GM12878 (cell line): ENCODE measurements at regions not wholly inside any gene's neighbourhood (a gene's known extent, or its start where the extent isn't known, plus 50 kb on each side); places are given as distances from the start of the nearest gene placed in this dataset.

Source experiments
- ATAC-seq: fragments of 200-7000 bp; cut with Tn5 transposase; 3 replicates; pipeline ENCODE4 v1.9.1; 2020; ENCODE audit warnings: mild to moderate bottlenecking, moderate library complexity
- BruUV-seq: library from RNA; stranded (reverse); fragments of 400-500 nt; replicated peaks from 2 replicates; lab custom pipeline; 2021; lab: Mats Ljungman, UMichigan
- CTCF ChIA-PET: fragments of 300-600 bp; sonication (Branson Sonifier 250); formaldehyde crosslinking; extraction: SDS; loops from one replicate; lab custom pipeline; 2021; ENCODE audit warnings: inconsistent platforms; lab: Yijun Ruan, JAX
- POLR2A ChIA-PET: fragments of 350-600 bp; formaldehyde crosslinking; extraction: SDS; loops from one replicate; lab custom pipeline; 2021; ENCODE audit warnings: inconsistent platforms; lab: Charles Lee
- RAD21 ChIA-PET: fragments of 300-600 bp; sonication (Branson Sonifier 250); formaldehyde crosslinking; loops from one replicate; lab custom pipeline; 2023; ENCODE audit warnings: antibody characterized with exemption; ENCODE audit not compliant: unreplicated experiment; lab: Charles Lee
- SMC1A ChIA-PET: fragments of 300-600 bp; sonication (Branson Sonifier 250); formaldehyde crosslinking; loops from one replicate; lab custom pipeline; 2023; ENCODE audit not compliant: unreplicated experiment, uncharacterized antibody; lab: Charles Lee
- DNase-seq: peaks from one replicate; pipeline ENCODE4 v3.0.0-alpha.2; 2011; ENCODE audit warnings: low read depth, low spot score
- FAIRE-seq: peaks from 3 replicates; lab custom pipeline; 2011; peaks lifted over from hg19 to GRCh38; lab: Jason Lieb, UNC
- H2AFZ ChIP-seq: 2 replicates; pipeline ENCODE4 v1.6.0; 2011; ENCODE audit warnings: low read depth, low read length, control low read depth; ENCODE audit not compliant: control insufficient read depth
- H3K27ac ChIP-seq: 2 replicates; pipeline ENCODE4 v1.5.1; 2011; ENCODE audit warnings: control low read depth; ENCODE audit not compliant: control insufficient read depth, insufficient read depth
- H3K27me3 ChIP-seq, 2 experiments: replicated peaks in 1 of 2; 2 replicates each; pipeline versions ENCODE4 v1.6.0 to v1.6.1; 2011; ENCODE audit warnings: low read length in 1 of 2; ENCODE audit not compliant: control insufficient read depth in 2 of 2, insufficient read depth in 2 of 2
- H3K36me3 ChIP-seq, 2 experiments: 2 replicates each; pipeline ENCODE4 v1.5.1; 2011; ENCODE audit warnings: low read length in 1 of 2; ENCODE audit not compliant: control insufficient read depth in 2 of 2, insufficient read depth in 2 of 2
- H3K4me1 ChIP-seq: 2 replicates; pipeline ENCODE4 v1.6.1; 2011; ENCODE audit warnings: mild to moderate bottlenecking, low read length, moderate library complexity, mixed read lengths; ENCODE audit not compliant: control insufficient read depth, insufficient read depth
- H3K4me2 ChIP-seq: 2 replicates; pipeline ENCODE4 v1.6.0; 2011; ENCODE audit warnings: control low read depth; ENCODE audit not compliant: control insufficient read depth, insufficient read depth
- H3K4me3 ChIP-seq: fragments of 200-600 bp; sonication (generic); 2 replicates; pipeline ENCODE4 v1.5.1; 2016
- H3K79me2 ChIP-seq: 2 replicates; pipeline ENCODE4 v1.6.0; 2011; ENCODE audit warnings: low read length; ENCODE audit not compliant: control insufficient read depth, insufficient read depth
- H3K9ac ChIP-seq: 2 replicates; pipeline ENCODE4 v1.8.0; 2011; ENCODE audit warnings: low read length, control low read depth, mixed read lengths; ENCODE audit not compliant: control insufficient read depth, insufficient read depth
- H3K9me3 ChIP-seq: replicated peaks from 3 replicates; pipeline ENCODE4 v1.5.1; 2011; ENCODE audit warnings: mild to moderate bottlenecking, low read length; ENCODE audit not compliant: control insufficient read depth, insufficient read depth
- H4K20me1 ChIP-seq: 2 replicates; pipeline ENCODE4 v1.6.0; 2011; ENCODE audit not compliant: control insufficient read depth, insufficient read depth
- BHLHE40 ChIP-seq, 2 experiments: fragments of 450-650 bp in 1 of 2; IDR thresholded peaks; 2 replicates each; pipeline ENCODE4 v1.6.1; 2011 to 2017; ENCODE audit warnings: low read depth in 2 of 2, borderline replicate concordance in 1 of 2, improper control_type of control experiment in 1 of 2, low read length in 1 of 2, mild to moderate bottlenecking in 1 of 2
- CEBPB ChIP-seq, 2 experiments: fragments of 150-350 bp in 1 of 2; IDR thresholded peaks; 2 replicates each; pipeline ENCODE4 v1.6.1; 2012 to 2014; ENCODE audit warnings: low read depth in 2 of 2, low read length in 2 of 2, borderline replicate concordance in 1 of 2, inconsistent platforms in 1 of 2
- GATAD2B ChIP-seq: fragments of 450-650 bp; conservative IDR thresholded peaks from 2 replicates; pipeline ENCODE4 v1.6.1; 2017; ENCODE audit warnings: low read depth, mild to moderate bottlenecking, moderate library complexity
- NBN ChIP-seq: fragments of 450-650 bp; IDR thresholded peaks from 2 replicates; pipeline ENCODE4 v1.6.1; 2016
- ZNF622 ChIP-seq: fragments of 450-650 bp; IDR thresholded peaks from 2 replicates; pipeline ENCODE4 v1.6.1; 2017; ENCODE audit warnings: mild to moderate bottlenecking, inconsistent platforms
- WGBS: methylation state at CpG from one replicate; pipeline ENCODE4 v1.1.6; 2016; ENCODE audit warnings: low lambda C conversion rate; ENCODE audit not compliant: insufficient replicate concordance, insufficient coverage; ENCODE audit errors: missing lambda C conversion rate; 5-methylcytosine and 5-hydroxymethylcytosine counted together
- in situ Hi-C: fragments of 300-500 bp; cut with MboI; formaldehyde crosslinking; loops from 9 replicates; pipeline ENCODE4 v1.14.3; 2018; ENCODE audit warnings: mixed read lengths
- intact Hi-C: fragments of 100-400 bp; cut with micrococcal nuclease; formaldehyde crosslinking; loops from one replicate; pipeline ENCODE4 v1.14.2; 2022; ENCODE audit not compliant: unreplicated experiment
- TF ChIP-seq, protein P1 (sequence below): IDR thresholded peaks from 2 replicates; pipeline ENCODE4 v1.6.1; 2011; ENCODE audit warnings: borderline replicate concordance, low read depth, mild to moderate bottlenecking, moderate library complexity, low read length; ENCODE audit not compliant: insufficient read depth, poor library complexity, severe bottlenecking

DNA sequence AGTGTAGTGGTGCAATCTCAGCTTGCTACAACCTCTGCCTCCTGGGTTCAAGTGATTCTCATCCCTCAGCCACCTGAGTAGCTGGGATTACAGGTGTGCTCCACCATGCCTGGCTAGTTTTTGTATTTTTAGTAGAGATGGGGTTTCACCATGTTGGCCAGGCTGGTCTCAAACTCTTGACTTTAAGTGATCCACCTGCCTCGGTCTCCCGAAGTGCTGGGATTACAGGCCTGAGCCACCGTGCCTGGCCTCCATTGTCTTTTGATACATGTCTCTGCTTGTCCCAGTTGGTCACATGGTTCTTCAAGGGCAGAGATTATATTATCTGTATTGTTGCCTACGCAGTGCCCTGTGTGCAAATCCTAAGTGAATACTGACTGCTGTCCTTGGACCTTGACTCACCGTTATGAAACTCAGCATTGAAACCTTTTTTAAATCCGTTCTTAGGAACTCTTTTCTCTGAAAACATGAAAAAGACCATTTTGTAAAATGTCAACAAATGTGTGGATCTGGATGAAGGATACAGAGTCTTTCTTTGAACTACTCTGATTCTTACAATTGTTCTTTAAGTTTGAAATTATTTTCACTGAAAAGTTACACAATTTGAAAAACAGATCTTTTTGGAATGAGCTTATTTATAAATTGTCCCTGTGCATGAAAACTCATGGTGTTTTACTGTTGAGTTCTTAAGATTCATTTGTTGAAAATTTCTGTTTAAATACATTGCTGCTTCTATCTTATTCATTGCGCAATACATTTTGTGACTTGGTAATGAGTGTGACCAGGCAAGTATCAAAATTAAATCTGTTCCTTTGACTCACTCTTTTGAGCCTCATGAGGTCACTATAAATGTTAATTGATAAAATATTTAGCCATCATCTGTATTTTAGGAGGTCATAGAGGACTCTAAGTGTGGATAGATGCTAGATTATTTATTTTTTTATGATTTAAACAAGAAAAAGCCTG lies 293.5 kb downstream of the UTRN start:
- WGBS, result 96% methylated on average over 7 of the region's 7 CpGs
- POLR2A ChIA-PET, result no interaction called here

DNA sequence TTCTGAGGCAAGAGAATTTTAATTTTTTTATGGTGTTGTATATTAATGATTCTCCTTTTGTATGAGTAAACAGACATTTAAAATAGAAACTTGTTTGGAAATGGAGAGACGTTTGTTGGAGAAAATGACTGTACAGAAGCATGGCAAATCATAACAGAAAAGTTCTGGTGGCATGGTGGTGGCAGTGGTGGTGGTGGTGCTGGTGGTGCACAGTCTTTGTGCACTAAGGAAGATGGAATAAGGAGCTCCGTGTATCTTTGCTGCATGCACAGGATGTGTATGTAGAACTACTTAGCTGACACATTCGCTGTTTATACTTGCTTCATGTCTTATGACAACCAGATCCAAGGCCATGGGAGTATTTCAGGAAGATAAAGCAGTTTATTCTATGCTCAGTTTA lies 294.9 kb downstream of the UTRN start:
- no peaks in the 10 kb centered on the region for H3K27me3 ChIP-seq
- in situ Hi-C loops, result loop anchor here (10.0 kb wide), 2 partner anchors 455 to 1055 kb away; no protein-coding TSS in a partner anchor
- H2AFZ ChIP-seq, result no peak overlapping the region
- H3K9me3 ChIP-seq, result no peaks in the 10 kb centered on the region
- SMC1A ChIA-PET, result no interaction called here
- RAD21 ChIA-PET, result no interaction called here
- POLR2A ChIA-PET, result no interaction called here
- H3K4me1 ChIP-seq, result peaks cover 12% of the 10 kb centered on the region; the same call in 1 of the 2 replicates
- ATAC-seq, result no peak
- TF ChIP-seq GATAD2B (no peak), NBN (no peak)
- TF ChIP-seq, protein P1, sequence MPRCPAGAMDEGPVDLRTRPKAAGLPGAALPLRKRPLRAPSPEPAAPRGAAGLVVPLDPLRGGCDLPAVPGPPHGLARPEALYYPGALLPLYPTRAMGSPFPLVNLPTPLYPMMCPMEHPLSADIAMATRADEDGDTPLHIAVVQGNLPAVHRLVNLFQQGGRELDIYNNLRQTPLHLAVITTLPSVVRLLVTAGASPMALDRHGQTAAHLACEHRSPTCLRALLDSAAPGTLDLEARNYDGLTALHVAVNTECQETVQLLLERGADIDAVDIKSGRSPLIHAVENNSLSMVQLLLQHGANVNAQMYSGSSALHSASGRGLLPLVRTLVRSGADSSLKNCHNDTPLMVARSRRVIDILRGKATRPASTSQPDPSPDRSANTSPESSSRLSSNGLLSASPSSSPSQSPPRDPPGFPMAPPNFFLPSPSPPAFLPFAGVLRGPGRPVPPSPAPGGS, result no peak
- TF ChIP-seq, all 136 proteins: peak for 0
- H3K36me3 ChIP-seq, result peaks cover 0 to 6% of the 10 kb centered on the region in 2 experiments; a peak in 3 of 4 replicates
- no peak for DNase-seq
- H3K79me2 ChIP-seq, result no peaks in the 10 kb centered on the region
- peaks cover 7% of the 10 kb centered on the region; the same call in 1 of the 2 replicates for H4K20me1 ChIP-seq
- WGBS, result 67% methylated on average over 3 of the region's 3 CpGs
- CTCF ChIA-PET, result interaction anchor here (1.0 to 1.7 kb wide), 4 partner anchors 11 to 199 kb away, joined by 4 to 8 read pairs (median 4); no protein-coding TSS in a partner anchor
- H3K27ac ChIP-seq, result no peak overlapping the region
- H3K4me3 ChIP-seq, result no peak overlapping the region
- no peak overlapping the region for H3K9ac ChIP-seq
- no peak overlapping the region for H3K4me2 ChIP-seq
- intact Hi-C loops, result loop anchor here (10.0 kb wide), 2 partner anchors 145 to 1125 kb away; no protein-coding TSS in a partner anchor
- no TSS peak for BruUV-seq
- FAIRE-seq, result no peak

More for the DNA sequence above, 293.5 kb downstream of the UTRN start:
- no TSS peak for BruUV-seq
- no peak for ATAC-seq
- FAIRE-seq, result no peak
- in situ Hi-C loops, result no loop called here
- Histone ChIP-seq H3K27ac (no peak overlapping the region), H4K20me1 (peaks cover 7% of the 10 kb centered on the region; the same call in 1 of the 2 replicates), H3K79me2 (no peaks in the 10 kb centered on the region), H3K9me3 (no peaks in the 10 kb centered on the region), H3K9ac (no peak overlapping the region), H3K4me1 (peaks cover 5% of the 10 kb centered on the region; the same call in 1 of the 2 replicates), H2AFZ (no peak overlapping the region), H3K4me2 (no peak overlapping the region), H3K36me3 (peaks cover 0 to 6% of the 10 kb centered on the region in 2 experiments; a peak in 3 of 4 replicates), H3K4me3 (no peak overlapping the region), H3K27me3 (no peaks in the 10 kb centered on the region)
- ChIA-PET CTCF (interaction anchor here (1.2 to 1.8 kb wide), 5 partner anchors 8 to 200 kb away, joined by 3 to 8 read pairs (median 5); no protein-coding TSS in a partner anchor), SMC1A (interaction anchor here (0.8 to 2.3 kb wide), 3 partner anchors 10 to 1061 kb away, joined by 3 to 8 read pairs (median 3); no protein-coding TSS in a partner anchor), RAD21 (interaction anchor here (1.2 to 1.4 kb wide), 2 partner anchors 10 to 200 kb away, joined by 3 to 4 read pairs; no protein-coding TSS in a partner anchor)
- TF ChIP-seq ZNF622 (no peak), BHLHE40 (IDR thresholded peaks at IDR 0.05; ENCODE audit: borderline replicate concordance in 1 of 2, low read depth in 2 of 2, low read length in 1 of 2) (no peak), CEBPB (IDR thresholded peaks at IDR 0.05; ENCODE audit: borderline replicate concordance in 1 of 2, low read depth in 2 of 2, low read length in 2 of 2) (peak in 1 of 2 experiments; percentile 39; a peak in 1 of 4 replicates)
- no peak for DNase-seq
- intact Hi-C loops, result no loop called here
